Chondrocyte (in vitro differentiated cells): ENCODE measurements at regions not wholly inside any gene's neighbourhood (a gene's known extent, or its start where the extent isn't known, plus 50 kb on each side); places are given as distances from the start of the nearest gene placed in this dataset.

Experiments used
- DNase-seq: peaks from one replicate; pipeline ENCODE4 v3.0.0; 2021; ENCODE audit warnings: mixed read lengths, low spot score
- H3K27ac Mint-ChIP-seq: one replicate; pipeline ENCODE4 v1.8.0; 2021; ENCODE audit warnings: mild to moderate bottlenecking, moderate library complexity, mixed read lengths; ENCODE audit not compliant: unreplicated experiment
- H3K27me3 Mint-ChIP-seq: 2 replicates; pipeline ENCODE4 v1.8.0; 2021; ENCODE audit warnings: low read depth, mixed read lengths
- H3K36me3 Mint-ChIP-seq: 2 replicates; pipeline ENCODE4 v1.8.0; 2021; ENCODE audit warnings: low read depth, mixed read lengths
- H3K4me1 Mint-ChIP-seq: 2 replicates; pipeline ENCODE4 v1.8.0; 2021; ENCODE audit warnings: low read depth, mild to moderate bottlenecking, mixed read lengths
- H3K4me3 Mint-ChIP-seq: one replicate; pipeline ENCODE4 v1.8.0; 2021; ENCODE audit warnings: mild to moderate bottlenecking, moderate library complexity, mixed read lengths; ENCODE audit not compliant: unreplicated experiment
- H3K9me3 Mint-ChIP-seq: 2 replicates; pipeline ENCODE4 v1.8.0; 2021; ENCODE audit warnings: low read depth, mixed read lengths
- TF ChIP-seq, protein P1 (sequence below): fragments of 200-600 bp; sonication (generic); IDR thresholded peaks from 2 replicates; pipeline ENCODE4 v1.5.0; 2021; ENCODE audit warnings: antibody characterized with exemption, mild to moderate bottlenecking, moderate library complexity

DNA sequence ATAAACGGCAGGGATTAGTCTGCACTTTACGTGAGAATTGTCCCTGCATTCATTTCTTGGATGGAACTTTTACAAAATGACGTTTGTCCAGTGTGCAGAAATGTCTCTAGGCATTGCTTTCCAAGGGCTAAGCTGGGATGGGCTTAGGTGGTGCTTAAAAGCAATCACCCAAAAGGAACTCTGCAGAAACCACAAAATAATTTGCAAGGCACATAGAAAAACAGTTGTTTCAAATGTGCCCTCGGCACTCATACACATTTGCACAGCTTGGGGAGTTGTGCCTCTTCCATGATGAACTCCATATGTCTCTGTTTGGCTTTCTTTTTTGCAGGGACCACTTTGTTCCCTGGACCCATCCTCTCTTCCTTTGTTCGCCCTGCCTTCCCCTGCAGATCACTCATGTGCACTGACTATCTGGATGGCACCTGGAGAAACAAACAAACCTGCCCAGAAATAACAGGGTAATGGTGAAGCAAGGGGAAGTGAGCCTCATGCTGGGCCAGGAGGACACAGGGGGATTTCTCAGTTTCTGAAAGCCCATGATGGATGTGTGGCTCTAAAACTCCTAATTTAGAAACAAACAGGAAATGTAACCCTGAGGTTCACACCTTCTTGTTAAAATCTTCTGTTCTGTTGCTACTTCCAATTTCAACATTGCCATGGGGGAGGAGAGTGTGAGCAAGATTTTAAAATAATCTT, 150.2 kb downstream of the SNX19 start:
- TF ChIP-seq, protein P1, sequence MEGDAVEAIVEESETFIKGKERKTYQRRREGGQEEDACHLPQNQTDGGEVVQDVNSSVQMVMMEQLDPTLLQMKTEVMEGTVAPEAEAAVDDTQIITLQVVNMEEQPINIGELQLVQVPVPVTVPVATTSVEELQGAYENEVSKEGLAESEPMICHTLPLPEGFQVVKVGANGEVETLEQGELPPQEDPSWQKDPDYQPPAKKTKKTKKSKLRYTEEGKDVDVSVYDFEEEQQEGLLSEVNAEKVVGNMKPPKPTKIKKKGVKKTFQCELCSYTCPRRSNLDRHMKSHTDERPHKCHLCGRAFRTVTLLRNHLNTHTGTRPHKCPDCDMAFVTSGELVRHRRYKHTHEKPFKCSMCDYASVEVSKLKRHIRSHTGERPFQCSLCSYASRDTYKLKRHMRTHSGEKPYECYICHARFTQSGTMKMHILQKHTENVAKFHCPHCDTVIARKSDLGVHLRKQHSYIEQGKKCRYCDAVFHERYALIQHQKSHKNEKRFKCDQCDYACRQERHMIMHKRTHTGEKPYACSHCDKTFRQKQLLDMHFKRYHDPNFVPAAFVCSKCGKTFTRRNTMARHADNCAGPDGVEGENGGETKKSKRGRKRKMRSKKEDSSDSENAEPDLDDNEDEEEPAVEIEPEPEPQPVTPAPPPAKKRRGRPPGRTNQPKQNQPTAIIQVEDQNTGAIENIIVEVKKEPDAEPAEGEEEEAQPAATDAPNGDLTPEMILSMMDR = no peak
- Mint-ChIP-seq H3K27me3 (no peaks in the 10 kb centered on the region), H3K4me1 (peaks cover 58% of the 10 kb centered on the region), H3K9me3 (no peaks in the 10 kb centered on the region), H3K27ac (no peak overlapping the region), H3K4me3 (no peak overlapping the region), H3K36me3 (no peaks in the 10 kb centered on the region)
- DNase-seq = no peak

DNA sequence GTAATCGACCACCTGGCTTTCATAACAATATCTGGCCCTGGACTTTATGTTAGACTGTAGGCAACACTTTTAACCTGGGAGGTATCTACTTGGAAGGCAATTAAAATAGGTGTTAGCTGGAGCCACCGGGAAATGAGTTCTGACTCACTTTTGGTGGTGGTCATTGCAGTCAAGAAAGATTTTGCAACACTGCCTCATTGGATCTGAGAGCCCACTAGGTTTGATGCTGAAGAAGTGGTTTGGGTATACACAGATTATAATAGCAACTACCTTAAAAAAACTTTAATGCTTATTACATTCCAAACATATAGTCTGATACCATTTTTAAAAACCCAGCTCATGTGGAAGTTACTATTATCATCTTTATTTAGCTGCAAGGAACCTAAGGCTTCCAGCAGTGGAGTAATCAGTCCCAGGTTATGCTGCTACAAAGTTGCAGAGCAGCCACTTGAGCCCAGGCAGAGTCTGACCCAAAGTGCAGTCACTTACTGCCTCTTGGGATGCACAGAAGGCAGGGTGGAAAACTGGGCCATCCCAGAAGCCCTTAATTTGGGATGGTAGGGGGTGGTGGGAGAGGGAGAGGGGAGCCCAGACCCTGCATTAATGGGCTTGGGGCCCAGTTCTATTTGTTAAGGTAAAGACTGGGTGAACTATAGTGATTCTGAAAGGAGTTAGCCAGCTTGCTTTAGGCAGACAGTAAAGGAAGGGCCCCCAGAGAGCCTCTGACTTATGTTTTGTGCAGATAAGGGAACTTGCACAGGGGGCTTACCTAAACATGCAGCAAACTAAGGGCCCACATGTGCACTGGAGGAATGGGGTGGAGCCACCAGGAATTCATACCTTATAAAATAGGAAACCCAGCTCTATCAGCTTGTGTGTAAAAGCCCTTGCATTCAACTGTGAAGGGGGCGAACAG, 149.4 kb downstream of the SNX19 start:
- no peaks in the 10 kb centered on the region for H3K9me3 Mint-ChIP-seq
- no peak overlapping the region for H3K4me3 Mint-ChIP-seq
- H3K27me3 Mint-ChIP-seq = no peaks in the 10 kb centered on the region
- H3K4me1 Mint-ChIP-seq = peaks cover 58% of the 10 kb centered on the region
- TF ChIP-seq, protein P1 = no peak
- H3K27ac Mint-ChIP-seq = no peak overlapping the region
- no peaks in the 10 kb centered on the region for H3K36me3 Mint-ChIP-seq
- DNase-seq = no peak

DNA sequence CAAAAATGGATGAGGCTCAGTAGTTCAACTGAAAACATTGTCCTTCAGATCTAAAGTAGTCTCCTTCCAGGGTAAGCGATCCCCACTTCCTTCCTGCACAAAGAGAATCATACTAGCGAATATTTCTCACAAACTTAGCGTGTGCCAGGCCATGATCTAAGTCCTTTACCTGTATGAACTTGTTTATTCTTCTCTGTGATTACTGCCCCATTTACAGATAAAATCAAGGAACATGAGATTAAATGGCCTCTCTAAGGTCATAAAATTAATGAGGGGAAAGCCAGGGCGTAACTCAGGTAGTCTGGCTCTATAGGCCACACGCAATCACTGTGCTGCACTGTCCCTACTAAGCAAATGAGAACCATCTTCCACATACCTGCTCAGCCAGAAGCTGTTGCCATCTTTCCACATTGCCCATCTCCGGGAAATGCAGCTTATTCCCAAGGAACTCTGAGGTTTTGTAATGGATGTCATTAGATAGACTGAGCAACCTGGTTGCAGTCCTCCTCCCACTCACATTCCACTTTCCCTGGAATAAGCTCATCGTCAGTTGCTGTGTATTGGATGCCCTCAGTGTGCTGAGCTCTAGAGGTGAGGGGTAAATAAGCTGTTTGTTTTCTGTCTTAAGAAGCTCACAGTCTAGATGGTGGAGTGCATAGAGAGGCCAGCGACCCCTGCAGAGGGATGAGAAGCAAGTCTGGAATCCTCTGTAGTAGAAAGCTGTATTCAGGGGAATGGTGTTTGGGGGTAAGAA, 146.3 kb downstream of the SNX19 start:
- no peak for DNase-seq
- TF ChIP-seq, protein P1 = no peak
- Mint-ChIP-seq H3K27me3 (no peaks in the 10 kb centered on the region), H3K4me1 (peaks cover 65% of the 10 kb centered on the region), H3K4me3 (no peak overlapping the region), H3K36me3 (no peaks in the 10 kb centered on the region), H3K9me3 (no peaks in the 10 kb centered on the region), H3K27ac (no peak overlapping the region)

DNA sequence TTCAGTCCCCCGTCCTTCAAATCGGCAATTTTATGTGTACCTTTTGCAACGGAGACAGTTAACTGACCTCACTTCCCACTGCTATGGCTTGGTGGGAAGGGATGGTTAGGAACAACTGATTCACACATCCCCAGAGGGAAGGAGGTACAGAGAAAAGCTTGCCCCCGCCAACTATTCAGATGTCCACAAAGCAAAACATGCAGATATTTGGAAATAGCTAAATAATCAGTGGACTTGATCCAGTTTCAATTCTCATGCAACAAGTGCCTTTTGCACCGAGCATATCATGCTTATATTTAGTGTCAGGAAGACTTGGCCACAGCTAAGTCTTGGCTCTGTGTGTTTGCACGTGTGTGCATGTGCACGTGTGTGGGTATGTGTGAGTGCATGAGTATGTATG, 144.6 kb downstream of the SNX19 start:
- Mint-ChIP-seq H3K27me3 (no peaks in the 10 kb centered on the region), H3K36me3 (no peaks in the 10 kb centered on the region), H3K27ac (peak overlapping the region; percentile 77), H3K4me3 (no peak overlapping the region), H3K4me1 (peaks cover 65% of the 10 kb centered on the region), H3K9me3 (no peaks in the 10 kb centered on the region)
- DNase-seq = no peak
- TF ChIP-seq, protein P1 = no peak
